HL-60 (cell line): ENCODE measurements at regions not wholly inside any gene's neighbourhood (a gene's known extent, or its start where the extent isn't known, plus 50 kb on each side); places are given as distances from the start of the nearest gene placed in this dataset.
"Not testable (repeated sequence)": the region's sequence is repeated elsewhere in the genome, so short reads cannot be mapped to it uniquely, and the experiment has no call there.

Source experiments
- DNase-seq, 2 experiments: peaks; one replicate each; pipeline ENCODE4 v3.0.0-alpha.2; 2010 to 2020; ENCODE audit warnings: low read depth in 1 of 2, low spot score in 1 of 2
- H3K27ac ChIP-seq: fragments of 250-450 bp; sonication (Bioruptor Pico); replicated peaks from 2 replicates; pipeline ENCODE4 v1.5.1; 2020; ENCODE audit warnings: mild to moderate bottlenecking, moderate library complexity
- H3K27me3 ChIP-seq: fragments of 250-450 bp; sonication (Bioruptor Pico); 2 replicates; pipeline ENCODE4 v1.5.1; 2021; ENCODE audit warnings: mild to moderate bottlenecking, moderate library complexity; ENCODE audit not compliant: insufficient read depth, poor library complexity, severe bottlenecking
- H3K4me3 ChIP-seq: replicated peaks from 2 replicates; pipeline ENCODE4 v1.5.1; 2011; ENCODE audit warnings: mild to moderate bottlenecking, control low read depth, low read length; ENCODE audit not compliant: insufficient read depth
- GABPA ChIP-seq: IDR thresholded peaks from 2 replicates; pipeline ENCODE4 v1.6.1; 2012; ENCODE audit warnings: low read depth
- POLR2AphosphoS5 ChIP-seq: IDR thresholded peaks from 2 replicates; pipeline ENCODE4 v1.6.1; 2012; ENCODE audit warnings: low read depth
- SPI1 ChIP-seq: IDR thresholded peaks from 2 replicates; pipeline ENCODE4 v1.6.1; 2012; ENCODE audit warnings: low read depth, mild to moderate bottlenecking, borderline replicate concordance
- TF ChIP-seq, protein P1 (sequence below): IDR thresholded peaks from 2 replicates; pipeline ENCODE4 v1.6.1; 2012; ENCODE audit warnings: low read depth; ENCODE audit not compliant: insufficient replicate concordance
- TF ChIP-seq, protein P2 (sequence below): IDR thresholded peaks from one replicate; pipeline ENCODE4 v1.5.1; 2011; ENCODE audit warnings: low read length, control low read depth, inconsistent platforms; ENCODE audit not compliant: insufficient read depth

DNA sequence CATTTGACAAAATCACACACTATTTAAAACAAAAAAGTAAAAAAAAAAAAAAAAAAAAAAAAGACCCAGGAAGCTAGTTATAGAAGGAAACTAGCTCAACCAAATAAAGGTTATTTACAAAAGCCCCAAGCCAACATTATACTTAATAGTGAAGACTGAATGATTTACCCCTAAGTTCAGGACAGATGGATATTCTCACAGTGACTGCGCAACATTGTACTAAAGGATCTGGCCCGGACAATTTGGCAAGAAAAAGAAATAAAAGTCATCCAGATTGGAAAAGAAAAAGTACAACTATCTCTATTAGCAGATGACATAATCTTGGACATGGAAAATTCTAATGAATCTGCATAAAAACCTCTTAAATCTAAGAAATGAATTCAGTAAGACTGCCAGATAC is 936.0 kb upstream of the ADAMTS5 start:
- DNase-seq, H3K27ac ChIP-seq, H3K4me3 ChIP-seq, H3K27me3 ChIP-seq: not testable (repeated sequence)

DNA sequence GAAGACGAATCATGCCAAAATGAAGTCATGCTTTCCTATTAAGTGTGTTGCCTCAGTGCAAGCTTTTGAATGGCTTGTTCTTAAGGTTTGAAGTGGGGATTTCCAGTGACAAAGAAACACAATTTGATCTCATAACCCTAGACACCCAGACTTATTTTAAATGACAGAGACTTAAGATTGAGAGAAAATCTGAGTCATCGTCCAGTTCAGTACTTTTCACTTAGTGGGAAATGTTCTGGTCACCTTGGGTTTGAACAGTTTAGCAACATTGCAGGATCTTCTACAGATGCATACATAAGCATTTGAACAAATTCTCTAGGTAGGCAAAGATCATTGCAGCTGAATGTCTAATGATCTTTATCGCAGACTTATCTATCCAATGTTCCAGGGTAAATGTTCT is 926.7 kb upstream of the ADAMTS5 start:
- not testable (repeated sequence) for H3K27ac ChIP-seq, H3K4me3 ChIP-seq, DNase-seq, H3K27me3 ChIP-seq

DNA sequence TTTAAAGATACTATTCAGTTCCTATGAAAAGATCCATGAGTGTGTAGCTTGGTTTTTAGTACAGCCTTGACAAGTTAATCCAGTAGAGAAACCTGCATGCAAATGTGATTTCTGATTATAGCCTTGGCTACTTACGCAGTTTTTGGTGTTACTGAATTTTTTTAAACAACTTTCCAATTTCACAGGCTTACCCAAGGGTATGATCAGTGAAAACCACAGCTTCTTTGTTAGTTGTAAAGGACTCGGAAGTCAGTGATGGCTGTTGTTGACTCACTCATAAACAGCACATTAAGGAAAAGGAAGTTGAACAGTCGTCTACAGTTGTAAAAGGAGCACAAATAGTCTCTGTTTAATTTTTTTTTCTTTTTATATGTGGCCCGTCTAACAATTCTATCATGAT is 924.6 kb upstream of the ADAMTS5 start:
- not testable (repeated sequence) for H3K4me3 ChIP-seq, DNase-seq, H3K27me3 ChIP-seq, H3K27ac ChIP-seq

DNA sequence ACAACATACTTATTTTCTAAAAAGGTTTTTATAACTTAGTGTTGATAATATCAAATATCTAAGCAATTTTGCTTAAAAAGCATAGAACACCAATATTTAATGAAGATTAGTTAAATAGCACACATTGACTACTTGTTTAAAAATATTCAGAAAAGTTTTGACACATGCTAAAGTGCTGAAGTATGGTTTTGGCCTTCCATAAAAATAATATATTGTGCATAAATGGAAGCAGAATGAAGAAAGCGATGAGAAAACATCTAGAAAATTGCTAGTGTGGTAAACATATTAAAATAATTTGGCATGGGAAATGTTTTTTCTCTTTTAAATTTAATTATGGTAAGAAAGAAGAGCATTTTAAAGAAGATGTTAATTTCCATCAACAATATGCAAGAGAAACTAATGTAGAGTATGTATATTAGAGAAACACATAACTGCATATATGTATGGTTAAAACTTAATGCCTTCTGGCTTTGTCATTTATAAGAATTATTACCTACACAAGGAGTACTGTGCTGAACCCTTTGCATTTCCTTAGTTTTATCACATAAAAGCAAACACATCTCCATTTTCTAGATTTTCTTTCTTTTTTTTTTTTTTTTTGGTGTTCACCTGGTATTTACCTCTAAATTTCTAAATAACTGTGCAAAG is 921.0 kb upstream of the ADAMTS5 start:
- not testable (repeated sequence) for H3K4me3 ChIP-seq, DNase-seq, H3K27me3 ChIP-seq, H3K27ac ChIP-seq

DNA sequence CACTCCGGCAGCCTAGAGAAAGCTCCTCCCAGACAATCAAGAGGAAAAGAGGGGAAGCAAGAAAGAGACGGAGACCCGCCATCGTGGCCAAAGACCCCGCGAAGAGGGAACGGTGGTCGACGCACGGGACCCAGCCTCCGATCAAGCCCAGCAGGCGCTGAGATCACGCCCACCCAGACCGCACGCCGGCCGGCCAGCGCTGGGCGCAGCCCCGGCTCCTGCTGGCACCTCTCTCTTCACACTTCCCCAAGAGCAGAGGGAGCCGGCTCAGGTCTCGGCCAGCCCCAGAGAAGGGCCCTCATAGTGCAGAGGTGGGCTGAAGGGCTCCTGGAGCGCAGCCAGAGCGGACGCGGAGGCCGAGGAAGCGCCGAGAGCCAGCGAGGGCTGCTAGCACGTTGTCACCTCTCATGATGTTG is 918.4 kb upstream of the ADAMTS5 start:
- no peaks in the 10 kb centered on the region for H3K27me3 ChIP-seq
- no peak for DNase-seq
- no peak overlapping the region for H3K27ac ChIP-seq
- TF ChIP-seq GABPA: no peak
- TF ChIP-seq, protein P1, sequence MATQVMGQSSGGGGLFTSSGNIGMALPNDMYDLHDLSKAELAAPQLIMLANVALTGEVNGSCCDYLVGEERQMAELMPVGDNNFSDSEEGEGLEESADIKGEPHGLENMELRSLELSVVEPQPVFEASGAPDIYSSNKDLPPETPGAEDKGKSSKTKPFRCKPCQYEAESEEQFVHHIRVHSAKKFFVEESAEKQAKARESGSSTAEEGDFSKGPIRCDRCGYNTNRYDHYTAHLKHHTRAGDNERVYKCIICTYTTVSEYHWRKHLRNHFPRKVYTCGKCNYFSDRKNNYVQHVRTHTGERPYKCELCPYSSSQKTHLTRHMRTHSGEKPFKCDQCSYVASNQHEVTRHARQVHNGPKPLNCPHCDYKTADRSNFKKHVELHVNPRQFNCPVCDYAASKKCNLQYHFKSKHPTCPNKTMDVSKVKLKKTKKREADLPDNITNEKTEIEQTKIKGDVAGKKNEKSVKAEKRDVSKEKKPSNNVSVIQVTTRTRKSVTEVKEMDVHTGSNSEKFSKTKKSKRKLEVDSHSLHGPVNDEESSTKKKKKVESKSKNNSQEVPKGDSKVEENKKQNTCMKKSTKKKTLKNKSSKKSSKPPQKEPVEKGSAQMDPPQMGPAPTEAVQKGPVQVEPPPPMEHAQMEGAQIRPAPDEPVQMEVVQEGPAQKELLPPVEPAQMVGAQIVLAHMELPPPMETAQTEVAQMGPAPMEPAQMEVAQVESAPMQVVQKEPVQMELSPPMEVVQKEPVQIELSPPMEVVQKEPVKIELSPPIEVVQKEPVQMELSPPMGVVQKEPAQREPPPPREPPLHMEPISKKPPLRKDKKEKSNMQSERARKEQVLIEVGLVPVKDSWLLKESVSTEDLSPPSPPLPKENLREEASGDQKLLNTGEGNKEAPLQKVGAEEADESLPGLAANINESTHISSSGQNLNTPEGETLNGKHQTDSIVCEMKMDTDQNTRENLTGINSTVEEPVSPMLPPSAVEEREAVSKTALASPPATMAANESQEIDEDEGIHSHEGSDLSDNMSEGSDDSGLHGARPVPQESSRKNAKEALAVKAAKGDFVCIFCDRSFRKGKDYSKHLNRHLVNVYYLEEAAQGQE: no peak
- no peak for TF ChIP-seq POLR2AphosphoS5
- TF ChIP-seq SPI1: no peak
- TF ChIP-seq, protein P2, sequence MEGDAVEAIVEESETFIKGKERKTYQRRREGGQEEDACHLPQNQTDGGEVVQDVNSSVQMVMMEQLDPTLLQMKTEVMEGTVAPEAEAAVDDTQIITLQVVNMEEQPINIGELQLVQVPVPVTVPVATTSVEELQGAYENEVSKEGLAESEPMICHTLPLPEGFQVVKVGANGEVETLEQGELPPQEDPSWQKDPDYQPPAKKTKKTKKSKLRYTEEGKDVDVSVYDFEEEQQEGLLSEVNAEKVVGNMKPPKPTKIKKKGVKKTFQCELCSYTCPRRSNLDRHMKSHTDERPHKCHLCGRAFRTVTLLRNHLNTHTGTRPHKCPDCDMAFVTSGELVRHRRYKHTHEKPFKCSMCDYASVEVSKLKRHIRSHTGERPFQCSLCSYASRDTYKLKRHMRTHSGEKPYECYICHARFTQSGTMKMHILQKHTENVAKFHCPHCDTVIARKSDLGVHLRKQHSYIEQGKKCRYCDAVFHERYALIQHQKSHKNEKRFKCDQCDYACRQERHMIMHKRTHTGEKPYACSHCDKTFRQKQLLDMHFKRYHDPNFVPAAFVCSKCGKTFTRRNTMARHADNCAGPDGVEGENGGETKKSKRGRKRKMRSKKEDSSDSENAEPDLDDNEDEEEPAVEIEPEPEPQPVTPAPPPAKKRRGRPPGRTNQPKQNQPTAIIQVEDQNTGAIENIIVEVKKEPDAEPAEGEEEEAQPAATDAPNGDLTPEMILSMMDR: no peak
- H3K4me3 ChIP-seq: no peak overlapping the region

DNA sequence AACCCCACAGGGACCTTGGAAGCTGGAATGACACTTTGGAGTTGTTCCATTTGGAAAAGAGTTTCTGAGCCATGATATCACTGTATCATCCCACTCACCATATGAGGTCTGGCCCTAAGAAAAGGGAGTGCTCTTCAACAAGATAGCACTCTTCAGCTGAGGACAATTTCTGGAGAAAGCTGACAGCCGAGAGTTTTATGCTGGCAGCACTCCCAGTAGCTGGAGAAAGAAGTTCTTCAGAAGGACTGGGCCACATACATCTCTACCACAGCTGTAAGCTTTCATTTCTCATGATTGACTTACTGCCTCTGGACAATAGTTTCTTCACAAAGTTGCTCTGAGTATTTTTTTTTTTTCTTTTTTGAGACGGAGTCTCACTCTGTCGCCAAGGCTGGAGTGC is 914.4 kb upstream of the ADAMTS5 start:
- not testable (repeated sequence) for DNase-seq, H3K4me3 ChIP-seq

DNA sequence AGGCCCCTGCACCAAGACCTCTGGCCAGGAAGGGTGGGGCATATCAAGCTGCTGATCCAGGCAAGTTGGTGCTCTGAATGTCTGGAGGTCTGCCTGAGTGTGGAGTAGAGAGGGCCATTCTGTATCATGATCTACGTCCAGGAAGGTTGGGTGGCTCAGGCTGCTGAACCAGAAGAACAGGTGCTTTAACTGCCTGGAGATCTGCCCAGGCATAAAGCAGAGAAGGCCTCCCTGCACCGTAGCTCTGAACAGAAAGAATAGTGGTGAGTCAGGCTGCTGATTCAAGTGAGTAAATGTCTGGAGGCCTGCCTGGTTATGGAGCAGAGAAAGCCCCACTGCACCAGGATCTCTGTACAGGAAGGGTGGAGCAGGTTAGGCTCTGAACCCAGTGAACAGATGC is 905.5 kb upstream of the ADAMTS5 start:
- H3K27me3 ChIP-seq, DNase-seq, H3K4me3 ChIP-seq, H3K27ac ChIP-seq: not testable (repeated sequence)

More for the DNA sequence above, 914.4 kb upstream of the ADAMTS5 start:
- H3K27ac ChIP-seq, H3K27me3 ChIP-seq: not testable (repeated sequence)

DNA sequence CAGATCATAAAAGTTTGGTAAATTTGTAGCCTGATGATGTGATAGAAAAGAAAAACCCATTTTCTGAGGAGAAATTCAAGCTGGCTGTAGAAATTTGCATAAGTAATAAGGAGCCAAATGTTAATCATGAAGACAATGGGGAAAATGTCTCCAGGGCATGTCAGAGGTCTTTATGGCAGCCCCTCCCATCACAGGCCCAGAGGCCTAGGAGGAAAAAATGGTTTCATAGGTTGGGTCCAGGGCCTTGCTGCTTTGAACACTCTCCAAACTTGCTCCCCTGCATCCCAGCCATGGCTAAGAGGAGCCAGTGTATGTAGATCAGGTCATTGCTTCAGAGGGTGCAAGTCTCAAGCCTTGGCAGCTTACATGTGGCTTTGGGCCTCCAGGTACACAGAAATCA is 903.9 kb upstream of the ADAMTS5 start:
- not testable (repeated sequence) for H3K4me3 ChIP-seq, DNase-seq, H3K27me3 ChIP-seq, H3K27ac ChIP-seq

DNA sequence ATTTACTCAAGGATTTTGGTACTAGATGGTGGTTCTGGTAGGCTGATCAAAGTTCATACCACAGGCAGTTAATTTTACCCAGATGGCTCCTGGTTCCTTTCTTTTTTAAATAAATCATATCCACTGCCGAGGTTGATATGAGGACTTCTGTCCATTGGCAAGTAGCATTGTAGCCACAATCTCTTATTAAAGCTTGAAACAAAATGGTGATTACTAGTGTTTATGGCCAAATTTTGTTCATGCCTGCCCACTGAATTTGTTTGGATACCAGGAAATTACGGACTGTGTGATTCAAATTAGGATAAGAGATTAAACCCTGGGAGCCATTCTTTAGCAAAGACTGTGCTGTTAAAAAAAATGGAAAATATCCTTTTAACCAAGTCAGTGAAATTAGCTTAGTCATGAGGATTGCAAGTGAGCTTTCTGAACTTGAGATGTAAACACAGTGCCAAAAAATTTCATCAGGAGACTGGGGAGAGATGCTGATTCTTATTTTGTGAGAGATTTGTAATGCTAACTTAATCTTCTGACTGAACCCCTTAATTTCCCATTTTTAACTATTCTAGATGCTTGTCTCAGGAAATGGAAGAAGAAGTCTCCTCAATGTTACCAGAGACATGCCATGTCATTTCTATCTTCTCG is 893.5 kb upstream of the ADAMTS5 start:
- DNase-seq, H3K27ac ChIP-seq, H3K4me3 ChIP-seq, H3K27me3 ChIP-seq: not testable (repeated sequence)

DNA sequence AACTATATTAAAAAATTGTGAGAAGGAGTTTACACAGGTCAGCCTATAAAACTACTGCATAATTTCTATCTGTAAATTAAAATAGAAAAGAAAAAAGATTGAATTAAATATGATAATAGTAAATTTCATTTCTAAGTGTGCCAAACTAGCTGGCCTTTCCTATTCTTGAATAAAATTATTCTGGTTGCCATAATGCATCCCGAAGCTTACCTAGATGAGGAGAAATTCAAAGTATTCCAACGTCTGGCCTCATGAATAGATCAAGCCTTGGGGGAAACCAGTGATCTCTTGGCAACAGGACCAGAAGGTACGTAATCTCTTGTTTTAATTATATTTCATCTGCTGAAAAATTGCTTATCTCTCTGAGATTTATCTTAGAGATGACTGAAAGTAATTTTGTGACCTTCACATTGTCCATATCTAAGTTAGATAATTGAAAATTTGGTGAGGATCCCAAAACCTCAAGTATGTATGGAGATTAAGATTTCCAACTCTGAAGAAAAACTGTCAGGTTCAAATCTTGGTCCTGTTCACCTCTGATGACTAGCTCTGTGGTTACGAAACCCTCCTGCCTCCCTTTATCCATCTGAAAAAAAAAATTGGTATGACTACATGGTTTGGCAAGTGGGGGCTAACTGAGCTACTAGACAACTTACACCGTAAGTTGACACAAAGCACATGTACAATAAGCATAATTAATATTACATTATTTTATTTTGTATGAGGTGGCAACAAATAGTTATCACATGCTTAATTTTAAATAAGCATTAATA is 891.4 kb upstream of the ADAMTS5 start:
- H3K27ac ChIP-seq, DNase-seq, H3K27me3 ChIP-seq, H3K4me3 ChIP-seq: not testable (repeated sequence)

DNA sequence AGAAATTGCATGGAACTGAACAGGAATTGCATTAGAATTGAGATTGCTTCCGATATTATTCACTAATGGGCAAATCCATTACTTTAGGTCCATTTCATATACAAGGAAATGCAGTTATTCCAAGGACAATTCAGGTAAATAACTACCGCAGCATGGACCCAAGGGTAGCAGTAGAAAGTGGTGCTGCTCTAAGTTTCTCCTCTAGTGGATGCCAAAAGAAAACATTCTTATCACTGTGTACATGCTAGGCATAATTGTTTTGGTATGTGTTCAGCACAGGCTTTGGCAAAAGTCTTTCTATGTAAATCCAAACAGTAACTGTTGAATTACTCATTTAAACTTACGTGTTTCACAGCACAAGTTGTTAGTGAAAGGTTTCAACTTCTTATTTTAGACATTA is 890.1 kb upstream of the ADAMTS5 start:
- DNase-seq, H3K27ac ChIP-seq, H3K27me3 ChIP-seq, H3K4me3 ChIP-seq: not testable (repeated sequence)
